Activated naive CD4-positive, alpha-beta T cell treated with anti-CD3 and anti-CD28 coated beads for 36 hours (primary cell): ENCODE measurements at regions not wholly inside any gene's neighbourhood (a gene's known extent, or its start where the extent isn't known, plus 50 kb on each side); places are given as distances from the start of the nearest gene placed in this dataset.
"Not testable (repeated sequence)": the region's sequence is repeated elsewhere in the genome, so short reads cannot be mapped to it uniquely, and the experiment has no call there.

Source experiments
- CTCF ChIA-PET: fragments of 350-600 bp; sonication (Branson Sonifier 250); formaldehyde crosslinking; loops from one replicate; lab custom pipeline; 2021; ENCODE audit warnings: antibody characterized with exemption; lab: Charles Lee
- DNase-seq: peaks from one replicate; pipeline ENCODE4 v3.0.0-alpha.2; 2020
- H3K27ac Mint-ChIP-seq: one replicate; pipeline ENCODE4 v1.8.0; 2021; ENCODE audit warnings: mild to moderate bottlenecking, mixed read lengths
- H3K27me3 Mint-ChIP-seq: one replicate; pipeline ENCODE4 v1.8.0; 2021; ENCODE audit warnings: low read depth, mixed read lengths
- H3K36me3 Mint-ChIP-seq: one replicate; pipeline ENCODE4 v1.8.0; 2021; ENCODE audit warnings: low read depth, mixed read lengths
- H3K4me1 Mint-ChIP-seq: one replicate; pipeline ENCODE4 v1.8.0; 2021; ENCODE audit warnings: low read depth, mixed read lengths
- H3K4me3 Mint-ChIP-seq: one replicate; pipeline ENCODE4 v1.8.0; 2021; ENCODE audit warnings: mild to moderate bottlenecking, moderate library complexity, mixed read lengths
- H3K9me3 Mint-ChIP-seq: one replicate; pipeline ENCODE4 v1.8.0; 2021; ENCODE audit warnings: mixed read lengths
- intact Hi-C: fragments of 100-400 bp; cut with micrococcal nuclease; formaldehyde crosslinking; loops from one replicate; pipeline ENCODE4 v1.15.1; 2023

DNA sequence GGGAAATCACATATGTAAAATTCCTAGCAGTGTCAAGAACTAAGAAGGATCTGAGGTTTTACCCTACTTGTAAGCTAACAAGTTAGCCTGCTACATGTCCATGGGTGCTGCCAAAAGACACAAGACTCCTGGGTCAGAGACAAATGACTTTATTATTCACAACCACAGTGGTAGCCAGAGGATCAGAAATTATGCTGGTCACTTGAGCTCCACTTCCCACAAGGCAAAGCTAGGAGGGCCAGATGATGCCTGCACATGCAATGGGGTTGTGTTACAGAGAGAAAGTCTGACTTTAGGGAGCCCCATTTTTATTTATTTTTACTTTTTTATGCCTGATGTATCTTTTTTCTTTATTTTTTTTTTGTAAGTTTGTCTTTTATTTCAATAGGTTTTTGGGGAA is 136.8 kb downstream of the S1PR1 start:
- DNase-seq, result no peak
- Mint-ChIP-seq H3K27ac (no peak overlapping the region), H3K36me3 (no peaks in the 10 kb centered on the region), H3K4me1 (peaks cover 11% of the 10 kb centered on the region), H3K4me3 (no peak overlapping the region), H3K9me3 (peaks cover 3% of the 10 kb centered on the region), H3K27me3 (no peaks in the 10 kb centered on the region)
- CTCF ChIA-PET, result interaction anchor here (1.0 kb wide), 1 partner anchor 18 kb away, joined by 3 read pairs; no protein-coding TSS in a partner anchor
- intact Hi-C loops, result loop anchor here (5.0 kb wide), 1 partner anchor 79 kb away; no protein-coding TSS in a partner anchor

DNA sequence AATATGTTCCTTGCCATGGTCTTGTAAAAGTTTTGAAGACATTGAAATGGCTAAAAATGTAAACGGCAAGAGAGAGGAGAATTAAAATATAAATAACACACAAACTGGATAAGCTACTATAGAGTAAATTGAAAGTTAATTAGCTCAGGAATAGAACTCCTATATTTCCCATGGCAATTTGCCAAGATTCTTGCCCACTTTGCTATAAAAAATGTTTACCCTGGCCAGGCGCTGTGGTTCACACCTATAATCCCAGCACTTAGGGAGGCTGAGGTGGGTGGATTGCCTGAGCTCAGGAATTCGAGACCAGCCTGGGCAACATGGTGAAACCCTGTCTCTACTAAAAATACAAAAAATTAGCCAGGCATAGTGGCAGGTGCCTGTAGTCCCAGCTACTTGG is 138.6 kb downstream of the S1PR1 start:
- H3K27me3 Mint-ChIP-seq, intact Hi-C loops, H3K9me3 Mint-ChIP-seq: not testable (repeated sequence)

GRCh38 chr1:101376121-101377083 is 139.6 kb downstream of the S1PR1 start:
- no peaks in the 10 kb centered on the region for H3K27me3 Mint-ChIP-seq
- peaks cover 3% of the 10 kb centered on the region for H3K9me3 Mint-ChIP-seq
- no peak overlapping the region for H3K4me3 Mint-ChIP-seq
- no peaks in the 10 kb centered on the region for H3K36me3 Mint-ChIP-seq
- H3K27ac Mint-ChIP-seq, result no peak overlapping the region
- peaks cover 11% of the 10 kb centered on the region for H3K4me1 Mint-ChIP-seq
- CTCF ChIA-PET, result interaction anchor here (0.6 to 1.6 kb wide), 3 partner anchors 19 to 399 kb away, joined by 3 to 8 read pairs (median 3); no protein-coding TSS in a partner anchor
- intact Hi-C loops, result no loop called here
- no peak for DNase-seq

More for the DNA sequence above, 138.6 kb downstream of the S1PR1 start:
- H3K4me3 Mint-ChIP-seq, H3K36me3 Mint-ChIP-seq, H3K27ac Mint-ChIP-seq, DNase-seq: not testable (repeated sequence)
- peaks cover 18% of the 10 kb centered on the region for H3K4me1 Mint-ChIP-seq
- CTCF ChIA-PET, result interaction anchor here (0.6 to 1.6 kb wide), 3 partner anchors 18 to 398 kb away, joined by 3 to 8 read pairs (median 3); no protein-coding TSS in a partner anchor

GRCh38 chr1:101377084-101377835 is 140.4 kb downstream of the S1PR1 start:
- no peak for DNase-seq
- Mint-ChIP-seq H3K36me3 (no peaks in the 10 kb centered on the region), H3K27ac (no peak overlapping the region), H3K27me3 (no peaks in the 10 kb centered on the region), H3K4me1 (peaks cover 7% of the 10 kb centered on the region), H3K9me3 (peaks cover 3% of the 10 kb centered on the region), H3K4me3 (no peak overlapping the region)
- CTCF ChIA-PET, result interaction anchor here (0.6 to 1.3 kb wide), 4 partner anchors 19 to 1896 kb away, joined by 3 to 5 read pairs (median 4); no protein-coding TSS in a partner anchor
- intact Hi-C loops, result no loop called here

DNA sequence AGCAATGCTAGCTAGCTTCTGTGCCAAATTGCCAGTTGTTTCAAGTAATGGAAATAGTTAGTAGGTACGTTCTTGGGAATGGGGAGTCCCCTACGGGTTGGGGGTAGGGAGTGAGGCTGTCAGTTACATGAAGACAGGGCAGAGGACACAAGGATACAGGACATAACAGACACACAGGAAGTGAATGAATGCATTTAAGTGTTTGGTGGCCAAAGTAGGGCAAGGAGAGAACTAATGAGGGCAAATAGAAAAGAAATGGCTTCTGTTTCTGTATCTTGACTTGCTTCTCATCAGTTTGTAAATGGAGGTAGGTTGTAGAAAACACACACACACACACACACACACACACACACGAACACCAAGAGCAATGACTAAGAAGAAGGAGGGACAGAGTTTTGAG is 142.2 kb downstream of the S1PR1 start:
- Mint-ChIP-seq H3K9me3 (no peaks in the 10 kb centered on the region), H3K36me3 (no peaks in the 10 kb centered on the region), H3K4me3 (no peak overlapping the region), H3K4me1 (peaks cover 7% of the 10 kb centered on the region), H3K27ac (no peak overlapping the region), H3K27me3 (no peaks in the 10 kb centered on the region)
- CTCF ChIA-PET, result no interaction called here
- intact Hi-C loops, result no loop called here
- no peak for DNase-seq

- no peak overlapping the region for H3K4me3 Mint-ChIP-seq
- peaks cover 7% of the 10 kb centered on the region for H3K4me1 Mint-ChIP-seq
- intact Hi-C loops, result no loop called here
- H3K9me3 Mint-ChIP-seq, result no peaks in the 10 kb centered on the region
- CTCF ChIA-PET, result no interaction called here
- no peak overlapping the region for H3K27ac Mint-ChIP-seq
- H3K36me3 Mint-ChIP-seq, result no peaks in the 10 kb centered on the region
- DNase-seq, result no peak
- H3K27me3 Mint-ChIP-seq, result no peaks in the 10 kb centered on the region
These were observed 143.1 kb downstream of the S1PR1 start for GRCh38 chr1:101379950-101380349.

DNA sequence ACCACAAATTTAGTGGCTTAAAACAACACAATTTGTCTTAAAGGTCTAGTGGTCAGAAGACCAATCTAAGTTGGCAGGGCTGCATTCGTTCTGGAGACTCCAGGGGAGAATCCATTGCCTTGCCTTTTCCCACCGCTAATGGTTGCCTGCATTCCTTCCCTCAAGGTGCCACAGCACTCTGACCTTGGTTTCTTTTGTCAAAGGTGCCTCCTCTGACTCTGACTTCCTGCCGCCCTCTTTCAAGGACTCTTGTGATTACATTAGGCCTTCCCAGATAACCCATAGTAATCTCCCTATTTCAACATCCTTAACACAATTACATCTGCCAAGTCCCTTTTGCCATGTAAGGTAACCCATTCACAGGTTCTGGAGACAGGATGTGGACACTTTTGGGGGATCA is 145.3 kb downstream of the S1PR1 start:
- CTCF ChIA-PET, result interaction anchor here (0.5 kb wide), 1 partner anchor 94 kb away, joined by 3 read pairs; no protein-coding TSS in a partner anchor
- no peaks in the 10 kb centered on the region for H3K36me3 Mint-ChIP-seq
- no peak overlapping the region for H3K4me3 Mint-ChIP-seq
- H3K27ac Mint-ChIP-seq, result no peak overlapping the region
- intact Hi-C loops, result no loop called here
- H3K4me1 Mint-ChIP-seq, result peaks cover 7% of the 10 kb centered on the region
- DNase-seq, result no peak
- H3K27me3 Mint-ChIP-seq, result no peaks in the 10 kb centered on the region
- peaks cover 1% of the 10 kb centered on the region for H3K9me3 Mint-ChIP-seq

- CTCF ChIA-PET, result interaction anchor here (0.5 to 1.0 kb wide), 2 partner anchors 32 to 1682 kb away, joined by 3 read pairs; no protein-coding TSS in a partner anchor
- Mint-ChIP-seq H3K9me3 (peaks cover 1% of the 10 kb centered on the region), H3K27me3 (no peaks in the 10 kb centered on the region), H3K4me3 (no peak overlapping the region), H3K36me3 (no peaks in the 10 kb centered on the region), H3K27ac (no peak overlapping the region), H3K4me1 (peaks cover 7% of the 10 kb centered on the region)
- DNase-seq, result peak; percentile 43
- intact Hi-C loops, result no loop called here
These were observed 152.2 kb downstream of the S1PR1 start for GRCh38 chr1:101388904-101389546.

- H3K9me3 Mint-ChIP-seq, result peaks cover 1% of the 10 kb centered on the region
- H3K4me3 Mint-ChIP-seq, result no peak overlapping the region
- CTCF ChIA-PET, result interaction anchor here (0.5 to 1.0 kb wide), 2 partner anchors 32 to 1683 kb away, joined by 3 read pairs; no protein-coding TSS in a partner anchor
These were observed 152.7 kb downstream of the S1PR1 start for GRCh38 chr1:101389547-101389929.

DNA sequence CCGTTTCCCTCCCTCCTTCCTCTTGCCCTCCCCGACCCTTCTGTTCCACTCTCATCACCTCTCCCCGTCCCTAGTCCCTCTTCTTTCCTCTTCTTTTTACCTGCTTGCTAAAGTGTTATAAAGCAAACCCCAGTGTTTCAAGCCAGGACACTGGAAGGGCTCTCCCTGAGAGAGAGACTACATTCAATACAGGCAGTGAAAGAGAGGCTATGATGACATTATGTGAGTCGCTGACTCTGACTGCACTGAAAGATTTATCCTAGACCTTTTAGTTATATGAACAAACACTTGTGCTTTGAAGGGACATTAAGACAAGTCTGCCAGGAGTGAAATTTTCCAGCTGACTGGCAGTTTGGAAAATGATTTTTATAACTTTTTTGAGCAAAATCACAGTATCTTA is 155.7 kb downstream of the S1PR1 start:
- CTCF ChIA-PET, result no interaction called here
- Mint-ChIP-seq H3K4me3 (no peak overlapping the region), H3K27me3 (no peaks in the 10 kb centered on the region), H3K9me3 (no peaks in the 10 kb centered on the region), H3K36me3 (no peaks in the 10 kb centered on the region), H3K27ac (no peak overlapping the region), H3K4me1 (peaks cover 7% of the 10 kb centered on the region)
- DNase-seq, result no peak
- intact Hi-C loops, result no loop called here

More at GRCh38 chr1:101389547-101389929, 152.7 kb downstream of the S1PR1 start:
- no peak overlapping the region for H3K27ac Mint-ChIP-seq
- peaks cover 7% of the 10 kb centered on the region for H3K4me1 Mint-ChIP-seq
- H3K36me3 Mint-ChIP-seq, result no peaks in the 10 kb centered on the region
- intact Hi-C loops, result no loop called here
- H3K27me3 Mint-ChIP-seq, result no peaks in the 10 kb centered on the region
- no peak for DNase-seq

DNA sequence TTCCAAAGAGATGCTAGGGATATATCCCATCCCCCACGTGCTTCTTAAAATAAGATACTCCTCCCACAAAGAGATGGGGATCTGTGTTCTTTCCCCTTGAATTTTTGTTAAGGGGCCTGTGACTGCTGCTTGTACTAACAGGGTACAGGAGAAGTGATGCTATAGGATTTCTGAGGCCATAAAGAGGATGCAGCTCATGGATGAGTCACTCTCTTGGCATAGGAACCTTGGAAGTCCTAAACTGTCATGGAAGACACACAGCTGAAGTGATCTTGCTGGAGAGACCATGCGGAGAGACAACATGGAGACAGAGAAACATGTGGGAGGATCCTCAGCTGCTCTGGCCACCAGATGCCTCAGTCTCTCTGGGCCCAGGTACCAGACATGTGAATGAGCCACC is 157.2 kb downstream of the S1PR1 start:
- Mint-ChIP-seq H3K27ac (no peak overlapping the region), H3K27me3 (no peaks in the 10 kb centered on the region), H3K36me3 (no peaks in the 10 kb centered on the region), H3K4me3 (no peak overlapping the region), H3K9me3 (no peaks in the 10 kb centered on the region), H3K4me1 (peaks cover 4% of the 10 kb centered on the region)
- CTCF ChIA-PET, result no interaction called here
- DNase-seq, result no peak
- intact Hi-C loops, result no loop called here

DNA sequence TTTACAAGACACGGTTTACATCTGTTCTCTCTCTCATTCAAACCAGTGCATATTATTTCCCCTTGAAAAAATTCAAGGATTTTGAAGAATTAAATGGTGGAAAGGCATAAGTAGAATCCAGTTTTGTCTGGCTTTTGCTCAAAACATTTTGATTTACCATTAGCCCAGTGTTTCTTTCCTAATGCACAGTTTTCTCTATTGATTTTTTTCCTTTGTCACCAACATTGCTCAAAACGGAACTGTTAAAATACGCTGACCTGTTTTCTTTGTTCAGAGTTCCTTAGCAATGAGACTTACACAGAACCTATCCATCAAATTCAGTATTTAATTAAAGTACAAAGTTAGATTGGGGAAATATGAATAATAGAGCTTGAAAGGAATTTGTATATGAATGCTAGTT is 162.4 kb downstream of the S1PR1 start:
- Mint-ChIP-seq H3K27me3 (peaks cover 5% of the 10 kb centered on the region), H3K27ac (no peak overlapping the region), H3K36me3 (no peaks in the 10 kb centered on the region), H3K4me3 (no peak overlapping the region), H3K4me1 (no peaks in the 10 kb centered on the region), H3K9me3 (no peaks in the 10 kb centered on the region)
- no peak for DNase-seq
- CTCF ChIA-PET, result no interaction called here
- intact Hi-C loops, result no loop called here
